ENCODE measurements at regions not wholly inside any gene's neighbourhood (a gene's known extent, or its start where the extent isn't known, plus 50 kb on each side); places are given as distances from the start of the nearest gene placed in this dataset.

DNA sequence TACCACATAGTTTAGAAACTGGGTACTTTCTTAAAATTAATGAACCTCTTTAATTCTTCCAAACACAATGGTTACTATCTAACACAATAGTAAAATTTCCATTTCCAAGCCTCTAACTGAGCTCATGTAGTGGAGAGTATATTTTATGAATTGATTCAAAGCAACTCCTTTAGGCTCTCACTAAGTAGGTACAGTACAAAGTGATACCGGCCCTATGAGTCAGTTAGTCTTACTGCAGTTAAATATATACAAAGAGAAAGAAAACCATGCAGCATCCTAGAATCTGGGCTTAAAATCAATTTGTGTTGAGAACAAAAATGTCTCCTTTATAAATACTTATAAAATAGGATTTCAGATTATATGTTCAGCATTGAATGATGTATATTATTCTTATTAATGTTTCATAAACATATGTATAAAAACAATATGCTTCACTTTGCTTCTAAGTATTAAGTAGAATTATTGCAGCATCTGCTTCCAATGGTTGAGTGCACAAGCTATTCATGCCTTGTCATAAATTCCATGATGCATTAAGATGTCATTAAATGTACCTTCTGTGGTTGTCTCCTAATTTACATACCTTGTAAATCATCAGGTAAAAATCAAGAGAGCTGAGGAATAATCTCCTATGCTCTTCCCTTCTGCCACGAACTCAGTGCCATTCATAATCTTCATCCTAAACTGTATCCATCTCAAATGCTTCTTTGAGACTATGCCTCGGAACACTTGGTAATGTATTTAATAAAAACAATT is 1037.8 kb downstream of the STPG2 start:
- Histone ChIP-seq H3K23ac (ENCODE audit: low read length) (no peak overlapping the region), H2BK15ac (replicated peaks; ENCODE audit: low read depth) (no peak overlapping the region), H3K4me3 (ENCODE audit: low read length) (no peak overlapping the region), H3K56ac (ENCODE audit: low read length) (no peak overlapping the region), H3K27me3 (ENCODE audit: insufficient read depth, low read length, poor library complexity) (no peaks in the 10 kb centered on the region), H4K5ac (ENCODE audit: low read length) (no peak overlapping the region), H2BK120ac (ENCODE audit: low read depth, low read length) (no peak overlapping the region), H3K18ac (ENCODE audit: low read length) (no peak overlapping the region), H2AK5ac (ENCODE audit: low read length) (no peak overlapping the region), H4K8ac (ENCODE audit: low read depth, low read length) (no peak overlapping the region), H3K36me3 (ENCODE audit: control insufficient read depth, insufficient read depth, low read length) (no peaks in the 10 kb centered on the region), H3K9ac (ENCODE audit: low read length) (no peak overlapping the region), H3K4me2 (ENCODE audit: low read length) (no peak overlapping the region), H2BK5ac (ENCODE audit: low read length) (no peak overlapping the region), H3K79me1 (ENCODE audit: low read length) (no peaks in the 10 kb centered on the region), H3K79me2 (ENCODE audit: control insufficient read depth, insufficient read depth, low read length) (no peaks in the 10 kb centered on the region), H3K4ac (ENCODE audit: low read depth, low read length) (no peak overlapping the region), H3K4me1 (ENCODE audit: control insufficient read depth, low read depth, low read length) (no peaks in the 10 kb centered on the region), H3K27ac (ENCODE audit: low read depth, low read length) (no peak overlapping the region)
- no CpG with 5 or more reads among the region's 3 CpGs for WGBS (ENCODE audit: extremely low coverage, insufficient coverage, low lambda C conversion rate)
- DNase-seq: no peak

DNA sequence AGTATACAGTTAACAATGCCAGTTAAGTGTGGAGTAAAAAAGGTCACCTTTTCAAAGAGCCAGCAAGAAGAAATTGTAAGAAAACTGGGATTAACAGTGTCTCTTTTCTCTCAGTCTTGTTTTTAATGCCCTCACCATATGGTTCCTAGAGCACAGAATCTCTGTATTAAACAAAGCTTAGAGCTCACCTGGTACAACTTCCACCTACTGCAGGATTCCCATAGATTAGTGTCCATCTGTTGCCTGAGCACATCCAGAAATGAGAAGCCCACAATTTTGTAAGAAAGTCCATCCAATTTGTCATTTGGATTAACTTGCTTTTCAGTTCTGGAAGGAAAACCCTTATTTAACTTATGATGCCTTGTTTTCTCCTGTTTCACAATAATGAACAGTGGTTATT is 1037.1 kb downstream of the STPG2 start:
- no peak overlapping the region for H3K18ac ChIP-seq (ENCODE audit: low read length)
- no peaks in the 10 kb centered on the region for H3K27me3 ChIP-seq (ENCODE audit: insufficient read depth, low read length, poor library complexity)
- no peak overlapping the region for H3K56ac ChIP-seq (ENCODE audit: low read length)
- H2BK5ac ChIP-seq (ENCODE audit: low read length): no peak overlapping the region
- no peak overlapping the region for H3K4me2 ChIP-seq (ENCODE audit: low read length)
- no peak overlapping the region for H3K9ac ChIP-seq (ENCODE audit: low read length)
- H3K4me3 ChIP-seq (ENCODE audit: low read length): no peak overlapping the region
- H3K4ac ChIP-seq (ENCODE audit: low read depth, low read length): no peak overlapping the region
- H2BK15ac ChIP-seq (replicated peaks; ENCODE audit: low read depth): no peak overlapping the region
- no peaks in the 10 kb centered on the region for H3K4me1 ChIP-seq (ENCODE audit: control insufficient read depth, low read depth, low read length)
- no peak overlapping the region for H3K23ac ChIP-seq (ENCODE audit: low read length)
- no peak for DNase-seq
- no peak overlapping the region for H3K27ac ChIP-seq (ENCODE audit: low read depth, low read length)
- no peaks in the 10 kb centered on the region for H3K79me1 ChIP-seq (ENCODE audit: low read length)
- H3K36me3 ChIP-seq (ENCODE audit: control insufficient read depth, insufficient read depth, low read length): no peaks in the 10 kb centered on the region
- no peak overlapping the region for H2BK120ac ChIP-seq (ENCODE audit: low read depth, low read length)
- no peaks in the 10 kb centered on the region for H3K79me2 ChIP-seq (ENCODE audit: control insufficient read depth, insufficient read depth, low read length)
- H2AK5ac ChIP-seq (ENCODE audit: low read length): no peak overlapping the region
- no peak overlapping the region for H4K8ac ChIP-seq (ENCODE audit: low read depth, low read length)
- H4K5ac ChIP-seq (ENCODE audit: low read length): no peak overlapping the region

GRCh38 chr4:97110506-97110905 is 1032.8 kb downstream of the STPG2 start:
- no peak overlapping the region for H4K5ac ChIP-seq (ENCODE audit: low read length)
- H3K4me2 ChIP-seq (ENCODE audit: low read length): no peak overlapping the region
- DNase-seq: no peak
- WGBS (ENCODE audit: extremely low coverage, insufficient coverage, low lambda C conversion rate): no CpG with 5 or more reads among the region's 1 CpG
- no peaks in the 10 kb centered on the region for H3K79me2 ChIP-seq (ENCODE audit: control insufficient read depth, insufficient read depth, low read length)
- H3K4ac ChIP-seq (ENCODE audit: low read depth, low read length): no peak overlapping the region
- H2BK15ac ChIP-seq (replicated peaks; ENCODE audit: low read depth): no peak overlapping the region
- H3K4me3 ChIP-seq (ENCODE audit: low read length): no peak overlapping the region
- no peak overlapping the region for H4K8ac ChIP-seq (ENCODE audit: low read depth, low read length)
- H3K27ac ChIP-seq (ENCODE audit: low read depth, low read length): no peak overlapping the region
- H3K4me1 ChIP-seq (ENCODE audit: control insufficient read depth, low read depth, low read length): no peaks in the 10 kb centered on the region
- no peak overlapping the region for H3K18ac ChIP-seq (ENCODE audit: low read length)
- H3K56ac ChIP-seq (ENCODE audit: low read length): no peak overlapping the region
- no peak overlapping the region for H2BK5ac ChIP-seq (ENCODE audit: low read length)
- no peak overlapping the region for H2BK120ac ChIP-seq (ENCODE audit: low read depth, low read length)
- no peaks in the 10 kb centered on the region for H3K36me3 ChIP-seq (ENCODE audit: control insufficient read depth, insufficient read depth, low read length)
- no peak overlapping the region for H2AK5ac ChIP-seq (ENCODE audit: low read length)
- no peaks in the 10 kb centered on the region for H3K27me3 ChIP-seq (ENCODE audit: insufficient read depth, low read length, poor library complexity)
- no peak overlapping the region for H3K9ac ChIP-seq (ENCODE audit: low read length)
- H3K79me1 ChIP-seq (ENCODE audit: low read length): no peaks in the 10 kb centered on the region
- H3K23ac ChIP-seq (ENCODE audit: low read length): no peak overlapping the region

DNA sequence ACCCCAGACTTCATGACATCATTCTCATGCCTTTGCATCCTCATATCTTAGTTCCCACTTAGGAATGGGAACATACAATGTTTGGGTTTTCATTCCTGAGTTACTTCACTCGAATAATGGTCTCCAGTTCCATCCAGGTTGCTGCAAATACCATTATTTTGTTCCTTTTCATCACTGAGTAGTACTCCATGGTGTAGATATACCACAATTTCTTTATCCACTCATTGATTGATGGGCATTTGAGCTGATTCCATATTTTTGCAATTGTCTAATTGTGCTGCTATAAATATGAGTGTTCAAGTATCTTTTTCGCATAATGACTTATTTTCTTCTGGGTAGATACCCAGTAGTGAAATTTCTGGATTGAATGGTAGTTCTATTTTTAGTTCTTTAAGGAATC is 1026.8 kb downstream of the STPG2 start:
- Histone ChIP-seq H2BK15ac (replicated peaks; ENCODE audit: low read depth) (no peak overlapping the region), H3K9ac (ENCODE audit: low read length) (no peak overlapping the region), H3K18ac (ENCODE audit: low read length) (no peak overlapping the region), H3K23ac (ENCODE audit: low read length) (no peak overlapping the region), H3K79me2 (ENCODE audit: control insufficient read depth, insufficient read depth, low read length) (no peaks in the 10 kb centered on the region), H4K5ac (ENCODE audit: low read length) (no peak overlapping the region), H3K4me3 (ENCODE audit: low read length) (no peak overlapping the region), H2BK120ac (ENCODE audit: low read depth, low read length) (no peak overlapping the region), H3K4me1 (ENCODE audit: control insufficient read depth, low read depth, low read length) (no peaks in the 10 kb centered on the region), H3K4me2 (ENCODE audit: low read length) (no peak overlapping the region), H2BK5ac (ENCODE audit: low read length) (no peak overlapping the region), H3K56ac (ENCODE audit: low read length) (no peak overlapping the region), H4K8ac (ENCODE audit: low read depth, low read length) (no peak overlapping the region), H3K27ac (ENCODE audit: low read depth, low read length) (no peak overlapping the region), H3K36me3 (ENCODE audit: control insufficient read depth, insufficient read depth, low read length) (no peaks in the 10 kb centered on the region), H3K27me3 (ENCODE audit: insufficient read depth, low read length, poor library complexity) (no peaks in the 10 kb centered on the region), H3K4ac (ENCODE audit: low read depth, low read length) (no peak overlapping the region), H3K79me1 (ENCODE audit: low read length) (no peaks in the 10 kb centered on the region), H2AK5ac (ENCODE audit: low read length) (no peak overlapping the region)
- WGBS (ENCODE audit: extremely low coverage, insufficient coverage, low lambda C conversion rate): no CpG with 5 or more reads among the region's 2 CpGs
- DNase-seq: no peak

GRCh38 chr4:97121493-97121892 is 1021.8 kb downstream of the STPG2 start:
- no peak overlapping the region for H2AK5ac ChIP-seq (ENCODE audit: low read length)
- WGBS (ENCODE audit: extremely low coverage, insufficient coverage, low lambda C conversion rate): no CpG with 5 or more reads among the region's 1 CpG
- no peak overlapping the region for H3K56ac ChIP-seq (ENCODE audit: low read length)
- H3K79me1 ChIP-seq (ENCODE audit: low read length): no peaks in the 10 kb centered on the region
- no peak overlapping the region for H3K4ac ChIP-seq (ENCODE audit: low read depth, low read length)
- H2BK5ac ChIP-seq (ENCODE audit: low read length): no peak overlapping the region
- no peak overlapping the region for H3K18ac ChIP-seq (ENCODE audit: low read length)
- no peaks in the 10 kb centered on the region for H3K79me2 ChIP-seq (ENCODE audit: control insufficient read depth, insufficient read depth, low read length)
- no peaks in the 10 kb centered on the region for H3K4me1 ChIP-seq (ENCODE audit: control insufficient read depth, low read depth, low read length)
- no peak overlapping the region for H3K4me2 ChIP-seq (ENCODE audit: low read length)
- DNase-seq: no peak
- H2BK120ac ChIP-seq (ENCODE audit: low read depth, low read length): no peak overlapping the region
- H3K4me3 ChIP-seq (ENCODE audit: low read length): no peak overlapping the region
- no peak overlapping the region for H3K9ac ChIP-seq (ENCODE audit: low read length)
- H3K27ac ChIP-seq (ENCODE audit: low read depth, low read length): no peak overlapping the region
- no peak overlapping the region for H2BK15ac ChIP-seq (replicated peaks; ENCODE audit: low read depth)
- H3K23ac ChIP-seq (ENCODE audit: low read length): no peak overlapping the region
- H4K8ac ChIP-seq (ENCODE audit: low read depth, low read length): no peak overlapping the region
- H3K36me3 ChIP-seq (ENCODE audit: control insufficient read depth, insufficient read depth, low read length): no peaks in the 10 kb centered on the region
- H3K27me3 ChIP-seq (ENCODE audit: insufficient read depth, low read length, poor library complexity): no peaks in the 10 kb centered on the region
- H4K5ac ChIP-seq (ENCODE audit: low read length): no peak overlapping the region

GRCh38 chr4:97123573-97123972 is 1019.7 kb downstream of the STPG2 start:
- WGBS (ENCODE audit: extremely low coverage, insufficient coverage, low lambda C conversion rate): no CpG with 5 or more reads among the region's 4 CpGs
- no peak overlapping the region for H3K4me2 ChIP-seq (ENCODE audit: low read length)
- H3K4me3 ChIP-seq (ENCODE audit: low read length): no peak overlapping the region
- H3K27ac ChIP-seq (ENCODE audit: low read depth, low read length): no peak overlapping the region
- no peak overlapping the region for H4K8ac ChIP-seq (ENCODE audit: low read depth, low read length)
- H3K4me1 ChIP-seq (ENCODE audit: control insufficient read depth, low read depth, low read length): no peaks in the 10 kb centered on the region
- no peak overlapping the region for H3K56ac ChIP-seq (ENCODE audit: low read length)
- no peak overlapping the region for H2BK15ac ChIP-seq (replicated peaks; ENCODE audit: low read depth)
- H2BK5ac ChIP-seq (ENCODE audit: low read length): no peak overlapping the region
- H3K79me1 ChIP-seq (ENCODE audit: low read length): no peaks in the 10 kb centered on the region
- DNase-seq: no peak
- H2AK5ac ChIP-seq (ENCODE audit: low read length): no peak overlapping the region
- no peak overlapping the region for H3K18ac ChIP-seq (ENCODE audit: low read length)
- H2BK120ac ChIP-seq (ENCODE audit: low read depth, low read length): no peak overlapping the region
- H3K27me3 ChIP-seq (ENCODE audit: insufficient read depth, low read length, poor library complexity): no peaks in the 10 kb centered on the region
- H3K79me2 ChIP-seq (ENCODE audit: control insufficient read depth, insufficient read depth, low read length): no peaks in the 10 kb centered on the region
- H3K9ac ChIP-seq (ENCODE audit: low read length): no peak overlapping the region
- H3K4ac ChIP-seq (ENCODE audit: low read depth, low read length): no peak overlapping the region
- no peaks in the 10 kb centered on the region for H3K36me3 ChIP-seq (ENCODE audit: control insufficient read depth, insufficient read depth, low read length)
- no peak overlapping the region for H3K23ac ChIP-seq (ENCODE audit: low read length)
- no peak overlapping the region for H4K5ac ChIP-seq (ENCODE audit: low read length)
